MM.1S (cell line): ENCODE measurements at regions not wholly inside any gene's neighbourhood (a gene's known extent, or its start where the extent isn't known, plus 50 kb on each side); places are given as distances from the start of the nearest gene placed in this dataset.

Experiments used
- EZH2 ChIP-seq: fragments of 300-600 bp; sonication (generic); optimal IDR thresholded peaks from 2 replicates; pipeline ENCODE3; 2017; ENCODE audit warnings: low read depth, mild to moderate bottlenecking, antibody characterized with exemption, low read length, mixed read lengths
- TF ChIP-seq, protein P1 (sequence below): fragments of 300-600 bp; sonication (generic); IDR thresholded peaks from 2 replicates; pipeline ENCODE4 v1.5.1; 2016; ENCODE audit warnings: antibody characterized with exemption, low read length, mixed read lengths

DNA sequence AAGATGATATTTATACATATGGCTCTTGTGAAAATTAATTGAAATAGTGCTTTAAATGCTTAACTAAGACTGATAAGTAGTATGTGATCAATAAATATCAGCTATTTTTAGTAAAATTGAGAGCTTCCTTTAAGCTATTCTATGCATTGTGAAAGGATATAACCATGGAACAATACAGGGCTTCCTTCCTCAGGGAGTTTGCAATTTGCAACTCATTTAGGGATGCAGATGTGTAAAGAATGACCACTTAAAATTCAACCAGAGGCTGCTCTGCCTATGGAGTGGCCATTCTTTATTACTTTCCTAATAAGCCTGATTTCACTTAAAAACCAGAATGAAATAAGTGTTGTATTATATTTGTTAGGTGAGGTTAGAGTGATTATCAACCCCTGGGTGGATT, 103.2 kb upstream of the PRICKLE1 start:
- TF ChIP-seq, protein P1, sequence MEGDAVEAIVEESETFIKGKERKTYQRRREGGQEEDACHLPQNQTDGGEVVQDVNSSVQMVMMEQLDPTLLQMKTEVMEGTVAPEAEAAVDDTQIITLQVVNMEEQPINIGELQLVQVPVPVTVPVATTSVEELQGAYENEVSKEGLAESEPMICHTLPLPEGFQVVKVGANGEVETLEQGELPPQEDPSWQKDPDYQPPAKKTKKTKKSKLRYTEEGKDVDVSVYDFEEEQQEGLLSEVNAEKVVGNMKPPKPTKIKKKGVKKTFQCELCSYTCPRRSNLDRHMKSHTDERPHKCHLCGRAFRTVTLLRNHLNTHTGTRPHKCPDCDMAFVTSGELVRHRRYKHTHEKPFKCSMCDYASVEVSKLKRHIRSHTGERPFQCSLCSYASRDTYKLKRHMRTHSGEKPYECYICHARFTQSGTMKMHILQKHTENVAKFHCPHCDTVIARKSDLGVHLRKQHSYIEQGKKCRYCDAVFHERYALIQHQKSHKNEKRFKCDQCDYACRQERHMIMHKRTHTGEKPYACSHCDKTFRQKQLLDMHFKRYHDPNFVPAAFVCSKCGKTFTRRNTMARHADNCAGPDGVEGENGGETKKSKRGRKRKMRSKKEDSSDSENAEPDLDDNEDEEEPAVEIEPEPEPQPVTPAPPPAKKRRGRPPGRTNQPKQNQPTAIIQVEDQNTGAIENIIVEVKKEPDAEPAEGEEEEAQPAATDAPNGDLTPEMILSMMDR, result no peak
- no peak for TF ChIP-seq EZH2
